ENCODE measurements at regions not wholly inside any gene's neighbourhood (a gene's known extent, or its start where the extent isn't known, plus 50 kb on each side); places are given as distances from the start of the nearest gene placed in this dataset.
"Not testable (repeated sequence)": the region's sequence is repeated elsewhere in the genome, so short reads cannot be mapped to it uniquely, and the experiment has no call there.

DNA sequence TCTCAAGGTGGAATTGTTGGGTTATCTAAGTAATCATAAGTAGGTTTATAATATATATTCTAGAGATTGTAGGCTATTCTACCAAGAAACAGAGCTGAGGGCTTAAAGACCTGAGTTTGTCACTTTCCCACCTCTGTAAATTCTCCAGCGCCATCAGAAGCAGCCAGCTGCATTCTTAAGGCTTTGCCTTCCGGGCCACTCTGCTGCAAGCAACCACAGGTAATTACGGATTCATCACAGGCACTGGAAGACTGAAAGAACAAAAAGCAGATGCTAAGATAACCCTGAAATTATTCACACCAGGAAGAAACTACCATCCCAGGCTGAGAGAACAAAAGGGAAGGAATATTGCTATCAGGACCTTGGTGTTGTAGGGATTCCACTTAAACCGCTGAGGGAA is 137.8 kb upstream of the JCAD start:
- DNase-seq (ENCODE audit: low spot score), result no peak

DNA sequence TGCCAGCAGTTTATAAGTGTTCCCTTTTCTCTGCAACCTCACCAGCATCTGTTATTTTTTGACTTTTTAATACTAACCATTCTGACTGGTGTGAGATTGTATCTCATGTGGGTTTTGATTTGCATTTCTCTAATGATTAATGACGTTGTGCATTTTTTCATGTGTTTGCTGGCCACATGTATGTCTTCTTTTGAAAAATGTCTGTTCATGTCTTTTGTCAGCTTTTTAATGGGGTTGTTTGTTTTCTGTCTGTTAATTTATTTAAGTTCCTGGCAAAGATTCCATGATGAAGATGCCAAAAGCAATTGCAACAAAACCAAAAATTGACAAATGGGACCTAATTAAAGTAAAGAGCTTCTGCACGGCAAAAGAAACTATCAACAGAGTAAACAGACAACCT is 137.2 kb upstream of the JCAD start:
- not testable (repeated sequence) for DNase-seq (ENCODE audit: low spot score)

DNA sequence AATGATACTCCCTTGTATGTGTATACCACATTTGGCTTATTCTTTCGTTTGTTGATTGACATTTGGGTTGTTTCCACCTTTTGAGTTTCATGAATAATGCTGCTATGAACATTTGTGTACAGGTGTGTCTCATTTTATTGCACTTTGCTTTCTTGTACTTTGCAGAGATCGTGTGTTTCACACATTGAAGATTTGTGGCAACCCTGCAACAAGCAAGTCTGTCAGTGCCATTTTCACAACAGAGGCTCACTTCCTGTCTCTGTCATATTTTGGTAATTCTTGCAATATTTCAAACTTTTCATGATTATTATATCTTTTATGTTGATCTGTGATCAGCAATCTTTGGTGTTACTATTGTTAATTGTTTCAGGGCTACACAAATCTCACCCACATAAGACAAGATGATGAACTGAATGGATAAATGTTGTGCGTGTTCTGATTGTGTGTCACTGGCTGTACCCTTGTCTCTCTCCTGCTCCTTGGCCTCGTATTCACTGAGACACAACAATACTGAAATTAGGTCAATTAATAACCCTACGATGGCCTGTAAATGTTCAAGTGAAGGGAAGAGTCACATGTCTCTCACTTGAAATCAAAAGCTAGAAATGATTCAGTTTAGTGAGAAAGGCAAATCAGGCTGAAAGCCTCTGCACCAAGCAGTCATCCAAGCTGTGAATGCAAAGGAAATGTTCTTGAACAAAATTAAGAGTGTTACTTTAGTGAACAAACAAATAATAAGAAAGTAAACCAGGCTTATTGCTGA is 133.6 kb upstream of the JCAD start:
- no peak for DNase-seq (ENCODE audit: low spot score)

DNA sequence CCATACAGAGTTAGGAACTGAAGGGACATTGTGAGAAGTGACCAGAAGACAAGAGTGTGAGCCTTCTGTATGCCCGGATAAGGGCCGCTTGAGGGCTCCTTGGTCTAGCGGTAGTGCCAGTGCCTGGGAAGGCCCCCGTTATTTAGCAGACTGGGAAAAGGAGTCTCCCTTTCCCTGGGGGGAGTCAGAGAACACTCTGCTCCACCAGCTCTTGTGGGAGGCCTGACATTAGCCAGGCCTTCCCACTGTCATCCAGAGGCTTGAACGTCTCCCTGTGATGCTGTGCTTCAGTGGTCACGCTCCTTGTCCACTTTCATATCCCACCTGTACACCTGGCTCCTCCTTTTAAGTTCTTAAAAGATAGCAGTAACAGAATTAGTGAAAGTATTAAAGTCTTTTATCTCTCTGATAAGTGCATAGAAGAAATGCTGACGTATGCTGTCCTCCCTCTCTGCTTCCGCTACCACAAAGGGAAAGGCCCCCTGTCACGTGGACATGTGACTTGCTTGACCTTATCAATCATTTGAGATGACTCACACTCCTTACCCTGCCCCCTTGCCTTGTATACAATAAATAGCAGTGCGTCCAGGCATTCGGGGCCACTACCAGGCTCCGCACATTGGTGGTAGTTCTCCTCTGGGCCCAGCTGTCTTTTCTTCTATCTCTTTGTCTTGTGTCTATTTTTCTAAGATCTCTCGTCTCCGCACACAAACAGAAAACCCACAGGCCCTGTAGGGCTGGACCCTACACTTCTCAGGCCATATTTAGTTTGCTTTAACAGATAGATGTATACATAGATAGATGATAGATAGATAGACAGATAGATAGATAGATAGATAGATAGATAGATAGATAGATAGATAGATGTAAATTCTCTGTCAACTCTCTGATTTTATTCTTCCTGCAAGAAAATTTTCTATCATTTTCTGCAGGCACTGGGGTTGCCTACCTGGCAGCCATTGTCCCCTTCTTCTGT is 131.5 kb upstream of the JCAD start:
- no peak for DNase-seq (ENCODE audit: low spot score)

DNA sequence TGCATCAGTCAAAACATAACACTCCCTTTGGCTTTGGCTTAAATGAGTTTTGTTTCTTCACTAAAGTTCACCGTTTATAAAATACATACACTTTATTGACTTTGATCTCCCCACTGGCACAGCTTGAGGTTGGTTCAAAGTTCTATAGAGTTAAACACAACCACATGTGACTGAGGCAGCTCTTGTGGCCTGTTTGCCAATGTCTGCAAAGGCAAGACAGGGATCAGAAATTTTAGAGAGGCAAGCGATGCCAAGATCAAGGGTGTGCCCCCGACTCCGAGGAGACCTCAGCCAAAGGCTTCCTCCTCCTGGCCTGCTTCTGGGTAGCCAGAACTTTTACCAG is 129.8 kb upstream of the JCAD start:
- DNase-seq (ENCODE audit: low spot score), result no peak

DNA sequence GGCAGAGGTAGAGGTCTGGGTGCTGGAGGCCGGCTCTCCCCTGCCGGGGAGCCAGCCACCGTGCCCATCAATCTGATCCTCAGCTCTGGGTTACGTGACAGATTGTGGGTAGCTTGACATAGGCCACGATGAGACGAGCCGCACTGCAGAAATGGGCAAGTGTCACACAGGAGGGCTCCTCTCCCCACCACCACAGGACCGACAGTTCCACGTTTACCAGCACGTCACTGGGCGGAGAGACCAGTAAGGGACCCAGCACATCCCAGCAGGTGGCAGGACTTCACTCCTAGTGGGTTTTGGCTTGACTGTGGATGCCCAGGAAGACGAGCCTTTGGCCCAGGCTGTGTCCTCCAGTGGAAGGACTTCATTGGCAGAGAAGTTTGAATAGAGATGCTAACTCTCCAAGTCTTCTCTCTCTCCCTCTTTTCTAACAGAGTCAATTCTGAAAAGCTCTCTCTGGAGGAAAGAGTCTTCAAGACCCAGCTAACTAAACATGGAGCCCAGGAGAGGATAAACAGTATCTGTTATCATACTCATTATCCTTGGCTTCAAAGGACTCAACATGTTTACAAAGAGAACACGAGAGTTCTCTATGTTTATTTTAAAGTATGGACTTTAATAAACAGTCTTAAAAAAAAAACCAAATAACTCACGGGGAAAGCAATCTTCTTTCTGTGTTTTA is 129.3 kb upstream of the JCAD start:
- no peak for DNase-seq (ENCODE audit: low spot score)

DNA sequence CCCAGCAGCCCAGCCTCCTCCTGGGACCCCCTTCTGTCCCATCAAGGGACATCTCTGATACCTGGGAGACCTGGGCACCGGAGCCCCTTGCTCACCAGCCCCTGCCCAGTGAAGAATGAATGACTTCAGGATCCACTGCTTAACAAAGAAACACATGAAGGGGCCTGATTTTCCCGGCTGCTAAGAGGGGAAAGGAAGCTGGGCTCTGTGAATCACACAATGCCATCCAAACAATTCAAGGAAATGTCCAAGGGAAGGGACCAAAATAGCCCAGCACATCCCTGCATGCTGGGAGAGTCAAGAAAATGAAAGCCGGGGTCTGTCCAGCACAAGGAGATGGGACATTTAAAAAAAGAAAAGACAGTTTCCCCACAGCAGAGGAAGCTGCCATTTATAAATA is 128.7 kb upstream of the JCAD start:
- no peak for DNase-seq (ENCODE audit: low spot score)

DNA sequence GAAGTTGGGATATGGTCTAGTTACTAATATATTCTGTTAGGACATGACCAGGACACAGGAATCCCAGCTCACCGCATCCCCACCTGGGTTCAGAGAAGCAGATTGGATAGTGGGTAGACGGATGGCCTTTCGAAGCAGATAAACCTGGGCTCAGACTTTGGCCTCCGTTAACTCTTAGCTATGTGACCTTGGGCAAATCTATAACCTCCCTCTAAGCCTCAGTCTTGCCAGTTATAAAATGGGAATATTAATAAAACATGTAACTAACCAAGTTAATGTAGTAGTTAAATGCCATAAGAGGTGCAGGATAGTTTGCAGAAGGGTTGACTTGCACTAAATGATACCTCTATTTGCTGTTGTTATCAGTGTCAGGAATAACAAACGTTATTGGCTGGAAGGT is 127.6 kb upstream of the JCAD start:
- no peak for DNase-seq (ENCODE audit: low spot score)

DNA sequence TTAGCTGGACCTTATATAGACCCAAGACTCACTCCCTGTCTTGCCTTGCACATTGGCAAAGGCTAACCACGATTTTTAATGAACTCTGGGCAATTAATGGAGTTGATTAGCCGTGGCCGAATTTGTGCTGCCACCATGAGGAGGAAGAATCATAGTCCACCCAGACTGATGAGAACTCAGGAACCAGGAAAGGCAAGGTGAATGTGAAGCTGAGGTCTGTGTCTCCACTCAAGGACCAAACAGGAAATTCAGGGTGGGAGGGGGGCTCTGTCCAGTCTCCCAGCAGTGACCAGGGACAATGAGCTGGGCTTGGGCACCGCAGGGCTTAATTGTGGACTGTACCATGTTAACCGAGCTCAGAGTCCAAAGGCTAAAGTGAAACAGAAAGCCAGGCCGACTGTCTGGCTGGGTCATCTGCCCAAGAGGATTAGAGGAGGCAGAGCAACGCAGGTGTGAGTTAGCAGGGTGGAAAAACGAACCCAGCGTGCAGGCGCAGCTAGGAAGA is 127.0 kb upstream of the JCAD start:
- no peak for DNase-seq (ENCODE audit: low spot score)

DNA sequence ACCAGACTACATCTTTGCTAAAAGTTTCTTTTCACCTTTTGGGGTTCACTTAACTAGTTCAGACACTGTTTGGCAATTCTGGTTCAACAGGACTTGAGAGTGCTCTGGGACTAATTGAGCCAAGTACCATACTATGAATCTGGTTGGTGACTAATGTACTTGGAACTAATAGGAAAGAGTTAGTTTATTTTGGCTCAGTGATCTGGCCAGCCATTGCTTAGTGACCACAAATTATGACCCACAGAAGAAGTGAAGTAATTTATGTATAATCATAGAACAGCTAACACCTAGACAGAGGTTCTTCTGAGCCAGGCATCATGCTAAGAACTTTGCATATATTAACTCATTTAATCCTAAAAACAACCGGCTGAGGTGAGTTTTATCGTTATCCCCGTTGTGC is 126.5 kb upstream of the JCAD start:
- DNase-seq (ENCODE audit: low spot score), result no peak

DNA sequence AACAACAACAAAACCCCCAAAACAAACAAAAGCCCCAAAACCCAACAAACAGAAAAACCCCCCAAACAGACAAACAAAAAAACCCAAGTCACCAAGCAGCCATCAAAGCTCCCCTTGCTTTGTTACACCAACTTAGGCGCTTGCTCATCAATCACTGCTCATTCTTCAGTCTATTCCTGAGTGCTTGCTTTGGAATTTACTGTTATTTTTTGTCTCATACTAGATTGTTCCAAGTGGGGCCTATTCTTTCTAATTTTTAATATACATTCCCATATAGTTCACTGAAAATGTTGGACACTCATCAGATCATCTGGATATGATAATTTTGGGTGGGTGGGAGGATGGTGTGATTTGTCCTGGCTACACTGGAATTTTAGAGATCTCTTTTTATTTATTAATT is 126.0 kb upstream of the JCAD start:
- DNase-seq (ENCODE audit: low spot score), result no peak

DNA sequence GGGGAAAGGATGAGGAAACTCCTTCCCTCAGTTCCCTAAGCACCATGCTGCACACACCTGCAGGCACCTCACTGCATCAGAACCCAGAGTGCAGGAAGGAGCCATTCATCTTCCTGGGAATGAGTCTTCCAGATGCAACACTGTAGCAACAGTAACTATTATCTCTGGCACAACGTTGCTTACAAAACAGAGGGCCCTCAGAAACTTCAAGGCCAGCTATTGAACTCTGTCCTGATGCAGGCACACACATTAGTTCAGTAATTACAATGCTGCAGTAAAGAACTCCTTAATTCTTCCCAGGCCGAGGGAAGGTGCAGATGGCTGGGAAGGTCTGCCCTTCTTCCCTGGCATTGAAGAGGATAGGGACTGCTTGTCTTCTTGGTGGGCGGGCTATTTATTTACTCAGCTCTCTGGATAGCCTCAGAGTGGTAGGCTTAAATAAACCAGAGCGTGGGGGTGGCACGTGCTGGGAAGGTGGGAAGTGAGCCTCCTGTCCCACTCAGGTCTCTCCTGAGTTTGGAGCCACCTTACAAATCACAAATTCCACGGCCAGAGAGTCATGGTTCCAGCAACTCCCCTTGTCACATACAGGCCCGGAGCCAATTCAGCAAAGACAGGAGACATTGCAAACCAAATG is 125.1 kb upstream of the JCAD start:
- DNase-seq (ENCODE audit: low spot score), result no peak

DNA sequence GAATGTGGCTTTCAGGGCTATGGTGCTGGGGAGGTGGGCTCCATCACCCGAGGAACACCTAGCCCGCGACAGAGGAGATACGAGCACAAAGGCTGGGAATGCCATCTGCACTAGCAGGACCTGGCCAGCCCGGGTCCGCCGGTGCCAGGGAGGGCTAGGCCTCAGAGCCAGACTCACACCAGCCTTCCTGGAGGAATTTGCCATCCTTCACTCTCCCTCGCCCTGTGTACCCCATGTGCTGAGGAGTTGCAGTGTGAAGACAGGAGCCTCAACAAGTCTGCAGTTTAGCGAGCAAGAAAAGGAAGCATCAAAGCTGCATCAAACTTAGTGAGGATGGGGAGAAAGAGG is 123.6 kb upstream of the JCAD start:
- no peak for DNase-seq (ENCODE audit: low spot score)

DNA sequence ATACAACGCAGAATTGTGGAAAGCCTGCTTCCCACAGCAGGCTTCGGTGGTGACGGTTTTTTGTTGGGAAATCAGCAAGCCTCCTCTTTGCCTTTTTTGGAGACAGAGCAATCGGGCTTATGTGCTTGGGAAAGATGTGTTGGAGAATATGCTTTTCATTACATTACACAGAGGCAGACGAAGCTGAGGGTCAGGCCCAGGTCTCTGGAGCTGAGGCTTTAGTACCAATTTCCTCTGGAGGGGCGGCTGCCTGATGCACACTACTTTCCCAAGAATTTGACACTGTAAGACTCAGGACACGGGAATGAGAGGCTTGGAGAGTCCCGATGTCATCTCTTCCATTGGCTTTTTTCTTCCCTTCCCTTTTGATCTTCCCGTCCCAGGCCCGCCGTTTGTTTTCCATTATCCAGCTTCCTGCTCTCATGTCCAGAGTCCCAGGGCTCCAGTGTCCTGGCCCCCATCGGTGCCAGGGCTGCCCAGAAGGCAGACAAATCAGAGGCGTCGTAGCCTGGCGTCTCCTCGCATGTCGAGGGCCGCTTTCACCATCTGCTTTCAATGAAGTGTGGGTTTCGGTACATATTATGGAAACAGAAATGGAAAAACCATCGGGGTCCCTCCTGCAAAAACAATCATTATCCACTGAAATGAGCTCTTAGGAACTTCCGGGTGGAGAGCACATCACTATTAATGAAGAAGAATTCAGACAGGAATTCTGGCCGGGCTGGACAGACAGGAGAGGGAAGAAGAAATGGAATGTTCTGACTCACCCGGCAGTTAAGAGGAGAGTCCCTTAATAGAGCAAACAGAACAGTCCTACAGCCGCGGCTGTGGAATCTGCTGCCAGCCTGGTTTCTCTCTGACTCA is 123.0 kb upstream of the JCAD start:
- no peak for DNase-seq (ENCODE audit: low spot score)

DNA sequence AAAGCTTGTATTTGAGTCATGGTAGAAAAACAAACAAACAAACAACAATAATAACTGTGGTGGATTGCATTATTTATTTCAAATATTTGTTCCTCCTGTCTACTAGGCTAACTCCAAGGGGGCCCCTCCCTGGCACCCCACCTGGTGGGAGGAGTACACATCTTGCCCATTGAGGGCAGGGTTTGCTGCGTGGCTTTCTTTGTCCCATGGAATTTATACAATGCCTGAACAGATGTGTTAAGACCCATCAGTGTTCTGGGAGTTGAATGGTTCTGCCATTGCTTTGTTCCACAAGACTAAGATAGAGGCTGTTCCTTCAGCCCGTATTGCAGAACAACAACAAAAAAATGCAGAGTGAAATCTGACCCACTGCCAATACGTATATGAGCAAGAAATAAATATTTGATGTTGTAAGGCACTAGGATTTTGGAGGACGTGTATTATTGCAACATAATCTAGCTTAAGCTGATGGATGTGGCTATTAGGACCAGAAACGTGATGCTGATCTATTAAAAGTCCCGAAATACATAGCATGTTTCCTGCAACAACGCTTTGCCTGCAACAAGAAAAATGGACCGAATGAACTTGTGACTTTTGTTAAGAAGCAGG is 119.1 kb upstream of the JCAD start:
- DNase-seq (ENCODE audit: low spot score), result no peak

DNA sequence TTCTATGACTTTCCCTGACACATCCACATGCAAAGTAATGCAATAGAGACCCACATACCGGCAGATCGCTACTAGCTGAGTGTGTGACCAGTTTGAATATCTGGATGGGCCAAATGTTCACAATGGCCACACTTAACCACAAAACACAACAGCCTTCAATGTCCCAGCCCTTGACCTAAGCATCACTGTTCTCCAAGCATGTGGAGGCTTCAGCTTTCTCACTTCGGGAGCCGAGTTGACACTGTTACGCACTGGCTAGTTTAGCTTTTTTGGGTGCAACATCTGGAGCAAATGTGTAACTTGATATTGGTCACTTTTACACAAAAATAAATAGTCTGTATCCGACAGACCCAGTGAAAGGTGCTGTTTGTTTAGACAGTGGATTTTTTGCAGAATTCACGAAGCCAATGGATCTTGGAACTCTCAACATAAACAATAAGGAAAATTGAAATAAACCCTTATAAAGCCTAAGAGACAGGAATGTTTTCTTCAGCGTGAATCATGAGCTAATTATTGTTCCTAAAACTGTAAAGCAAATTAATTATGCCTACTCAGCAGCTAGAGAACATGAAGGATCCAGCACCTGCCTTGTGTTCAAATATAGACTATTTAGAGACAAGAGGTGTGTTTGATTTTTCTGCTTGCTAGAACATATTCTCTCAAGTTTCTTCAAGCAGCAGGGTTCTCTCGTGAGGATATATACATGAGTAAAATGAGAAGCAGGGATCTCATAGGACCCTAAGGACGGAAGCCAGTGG is 117.6 kb upstream of the JCAD start:
- no peak for DNase-seq (ENCODE audit: low spot score)

DNA sequence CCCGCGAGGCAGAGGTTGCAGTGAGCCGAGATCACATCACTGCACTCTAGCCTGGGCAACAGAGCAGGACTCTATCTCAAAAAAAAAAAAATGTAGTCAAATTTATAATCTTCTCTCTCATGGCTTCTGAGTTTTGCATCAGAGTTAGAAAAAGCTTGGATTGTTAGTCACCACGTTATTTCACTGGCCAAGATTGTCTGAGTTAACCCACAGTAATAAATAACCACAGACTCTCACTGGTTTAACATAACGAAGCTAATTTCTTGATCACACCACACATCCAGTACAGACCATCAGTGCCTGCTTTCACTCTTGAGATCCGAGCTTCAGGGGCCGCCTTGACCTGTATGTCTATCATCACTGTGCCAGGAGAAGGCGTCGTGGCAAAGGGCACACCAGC is 116.8 kb upstream of the JCAD start:
- no peak for DNase-seq (ENCODE audit: low spot score)

DNA sequence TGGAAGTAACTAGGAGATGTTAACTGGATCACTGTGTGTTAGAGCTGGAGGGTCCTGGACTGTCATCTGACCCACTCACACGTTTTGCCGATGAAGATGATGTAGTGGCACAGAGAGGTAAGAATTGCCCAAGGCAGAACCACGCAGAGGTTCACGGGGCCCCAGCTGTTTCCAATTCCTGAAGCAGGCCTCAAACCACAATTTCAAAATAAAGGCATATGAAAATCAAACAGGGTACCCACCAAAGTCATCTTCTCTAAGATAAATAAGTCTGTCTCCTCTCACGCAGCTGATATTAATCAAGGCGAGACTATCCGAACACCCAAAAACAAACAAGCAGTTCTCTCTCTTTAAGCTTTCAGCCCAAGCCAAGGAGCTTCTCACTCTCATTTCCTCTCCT is 113.3 kb upstream of the JCAD start:
- no peak for DNase-seq (ENCODE audit: low spot score)

DNA sequence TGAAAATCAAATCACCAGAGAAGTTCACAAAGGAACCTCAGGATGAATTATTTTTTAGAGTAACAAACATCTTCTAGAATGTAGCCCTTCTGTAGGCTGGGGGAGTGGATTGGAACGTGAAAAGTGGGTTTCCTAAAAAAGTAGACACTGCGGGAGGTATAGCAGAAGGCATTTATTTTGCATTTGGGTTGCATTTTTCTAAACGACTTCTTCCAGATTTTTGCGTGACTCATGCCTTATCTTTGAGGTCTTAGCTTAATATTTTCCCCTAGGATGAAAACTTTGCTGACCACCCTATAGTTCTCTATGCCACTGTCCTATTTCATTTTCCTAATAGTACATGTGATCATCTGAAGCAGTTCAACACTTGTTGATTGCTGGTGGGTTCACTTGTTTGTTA is 112.7 kb upstream of the JCAD start:
- no peak for DNase-seq (ENCODE audit: low spot score)

DNA sequence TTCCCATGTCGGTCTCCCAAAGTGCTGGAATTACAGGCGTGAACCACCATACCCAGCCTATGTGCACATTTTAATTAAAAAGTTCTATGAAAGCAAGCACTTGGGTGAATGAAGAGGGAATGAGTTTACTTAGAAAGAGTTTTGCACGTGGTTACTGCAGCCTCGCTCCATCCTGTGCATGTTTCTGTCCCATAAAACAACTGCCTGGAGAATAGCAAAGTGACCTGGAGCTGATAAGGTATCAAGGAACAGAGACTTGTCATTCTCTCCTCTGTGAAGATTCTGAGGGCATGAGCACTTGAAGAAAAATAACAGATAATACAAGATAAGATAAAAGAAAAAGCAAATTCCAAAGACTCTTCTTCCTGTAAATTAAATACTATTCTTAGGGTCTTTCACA is 112.2 kb upstream of the JCAD start:
- no peak for DNase-seq (ENCODE audit: low spot score)
